GM21825 (cell line): ENCODE measurements at regions not wholly inside any gene's neighbourhood (a gene's known extent, or its start where the extent isn't known, plus 50 kb on each side); places are given as distances from the start of the nearest gene placed in this dataset.
"Not testable (repeated sequence)": the region's sequence is repeated elsewhere in the genome, so short reads cannot be mapped to it uniquely, and the experiment has no call there.

Experiments used
- ATAC-seq: cut with Tn5 transposase; IDR thresholded peaks from one replicate; pipeline ENCODE4 v1.9.1; 2021; ENCODE audit warnings: mild to moderate bottlenecking, moderate library complexity; ENCODE audit not compliant: unreplicated experiment

DNA sequence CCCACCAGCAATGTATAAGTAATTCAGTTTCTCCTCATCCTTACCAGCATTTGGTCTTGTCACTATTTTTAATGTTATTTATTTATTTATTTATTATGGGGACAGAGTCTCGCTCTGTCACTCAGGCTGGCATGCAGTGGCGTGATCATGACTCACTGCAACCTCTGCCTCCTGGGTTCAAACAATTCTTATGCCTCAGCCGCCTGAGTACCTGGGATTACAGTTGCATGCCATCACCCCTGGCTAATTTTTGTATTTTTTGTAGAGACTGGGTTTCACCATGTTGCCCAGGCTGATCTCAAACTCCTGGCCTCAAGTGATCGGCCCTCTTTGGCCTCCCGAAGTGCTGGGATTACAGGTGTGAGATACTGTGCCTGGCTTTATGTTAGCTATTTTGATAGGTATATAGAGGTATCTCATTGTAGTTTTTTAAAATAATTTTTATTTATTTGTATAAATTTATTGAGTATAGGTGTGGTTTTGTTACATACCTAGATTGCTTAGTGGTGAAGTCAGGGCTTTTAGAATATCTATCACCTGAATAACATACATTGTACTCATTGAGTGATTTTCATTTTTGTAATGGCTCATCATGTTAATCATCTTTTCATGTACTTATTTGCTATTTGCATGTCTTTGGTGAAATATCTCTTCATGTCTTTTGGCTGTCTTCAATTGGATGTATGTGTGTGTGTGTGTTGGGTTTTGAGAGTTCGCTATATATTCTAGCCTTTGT is 53.3 kb downstream of the TANC2 start:
- no peak for ATAC-seq

DNA sequence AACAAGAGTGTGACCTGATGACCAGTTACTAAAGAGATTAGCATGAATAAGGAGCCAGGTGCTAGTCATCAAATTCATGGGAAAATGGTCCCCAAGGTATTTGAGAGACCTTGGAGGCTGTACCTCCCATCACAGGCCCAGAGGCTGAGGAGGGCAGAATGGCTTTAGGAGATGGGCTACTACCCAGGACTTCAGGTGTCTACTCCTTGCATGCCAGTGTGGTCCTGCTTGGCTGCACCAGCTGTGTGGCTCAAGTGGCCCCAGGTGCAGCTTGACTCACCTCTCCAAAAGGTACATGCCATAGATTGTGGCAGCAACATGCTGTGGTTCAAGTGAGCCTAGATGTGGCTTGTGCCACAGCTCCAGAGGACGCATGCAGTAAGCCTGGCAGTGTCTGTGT is 56.5 kb downstream of the TANC2 start:
- no peak for ATAC-seq

GRCh38 chr17:63023049-63023448 is 57.0 kb downstream of the TANC2 start:
- ATAC-seq, result no peak

DNA sequence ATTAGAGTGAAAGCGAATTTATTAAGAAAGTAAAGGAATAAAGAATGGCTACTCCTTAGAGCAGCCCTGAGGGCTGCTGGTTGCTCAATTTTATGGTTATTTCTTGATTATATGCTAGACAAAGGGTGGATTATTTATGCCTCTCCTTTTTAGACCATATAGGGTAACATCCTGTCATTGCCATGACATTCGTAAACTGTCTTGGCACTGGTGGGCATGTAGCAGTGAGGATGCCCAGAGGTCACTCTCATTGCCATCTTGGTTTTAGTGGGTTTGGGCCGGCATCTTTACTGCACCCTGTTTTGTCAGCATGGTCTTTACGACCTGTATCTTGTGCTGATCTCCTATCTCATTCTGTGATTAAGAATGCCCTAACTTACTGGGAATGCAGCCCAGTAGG is 58.2 kb downstream of the TANC2 start:
- no peak for ATAC-seq

DNA sequence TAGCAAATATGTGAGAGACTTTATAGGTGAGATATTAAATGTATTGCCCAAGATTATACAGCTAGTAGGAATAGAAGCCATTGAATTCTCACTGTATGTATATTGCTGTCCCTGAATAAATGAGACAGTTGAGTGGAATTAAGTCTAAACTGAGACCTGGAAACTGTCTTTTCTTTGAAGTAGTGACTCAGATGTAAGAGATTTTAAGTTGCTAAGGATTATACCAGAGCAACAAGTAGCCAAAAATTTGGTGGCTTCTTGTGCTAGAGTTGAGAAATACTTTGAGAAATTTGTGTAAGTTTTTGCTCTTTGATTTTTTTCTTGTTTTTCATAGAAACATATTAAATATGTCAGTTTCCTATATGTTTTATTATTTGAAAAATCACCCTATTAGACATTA is 58.7 kb downstream of the TANC2 start:
- no peak for ATAC-seq

- not testable (repeated sequence) for ATAC-seq
These were observed 59.6 kb downstream of the TANC2 start for GRCh38 chr17:63025637-63026036.

DNA sequence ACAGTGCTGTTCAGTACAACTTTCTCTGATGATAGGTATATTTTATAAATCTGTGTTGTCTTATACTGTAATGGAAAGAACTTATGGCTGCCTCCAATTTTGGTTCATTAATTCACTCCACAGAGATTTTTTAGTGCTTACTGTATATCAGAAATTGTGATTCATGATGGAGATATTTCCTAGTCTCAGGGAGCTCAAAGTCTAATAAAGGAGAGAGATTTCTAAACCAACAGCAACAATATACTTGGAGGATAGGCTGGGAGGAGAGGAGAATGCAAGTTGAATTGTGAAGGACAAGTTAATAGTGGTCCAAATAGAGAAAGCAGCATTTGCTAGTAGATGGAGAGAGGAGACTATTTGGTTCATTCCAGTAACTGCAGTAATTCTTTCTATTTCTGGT is 63.5 kb downstream of the TANC2 start:
- ATAC-seq, result no peak

GRCh38 chr17:63032142-63032541 is 66.1 kb downstream of the TANC2 start:
- ATAC-seq, result no peak

DNA sequence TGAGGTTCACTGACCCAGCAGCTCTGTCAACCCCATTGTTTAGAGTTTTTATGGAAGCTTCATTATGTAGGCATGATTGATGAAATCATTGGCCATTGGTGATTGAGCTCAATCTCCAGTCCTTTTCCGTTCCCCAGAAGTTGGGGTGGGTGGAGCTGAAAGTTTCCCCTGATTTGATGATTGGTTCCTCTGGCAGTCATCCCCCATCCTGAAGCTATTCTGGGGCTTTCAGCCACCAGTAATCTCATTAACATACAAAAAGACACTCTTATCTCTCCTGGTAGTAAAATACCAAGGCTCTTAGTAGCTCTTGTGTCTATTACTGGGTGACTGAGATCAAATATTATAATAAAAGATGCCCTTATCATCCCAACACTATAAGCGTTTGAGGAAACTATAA is 67.1 kb downstream of the TANC2 start:
- ATAC-seq, result no peak

GRCh38 chr17:63035271-63035670 is 69.2 kb downstream of the TANC2 start:
- ATAC-seq, result no peak

- ATAC-seq, result no peak
These were observed 69.7 kb downstream of the TANC2 start for GRCh38 chr17:63035695-63036094.

DNA sequence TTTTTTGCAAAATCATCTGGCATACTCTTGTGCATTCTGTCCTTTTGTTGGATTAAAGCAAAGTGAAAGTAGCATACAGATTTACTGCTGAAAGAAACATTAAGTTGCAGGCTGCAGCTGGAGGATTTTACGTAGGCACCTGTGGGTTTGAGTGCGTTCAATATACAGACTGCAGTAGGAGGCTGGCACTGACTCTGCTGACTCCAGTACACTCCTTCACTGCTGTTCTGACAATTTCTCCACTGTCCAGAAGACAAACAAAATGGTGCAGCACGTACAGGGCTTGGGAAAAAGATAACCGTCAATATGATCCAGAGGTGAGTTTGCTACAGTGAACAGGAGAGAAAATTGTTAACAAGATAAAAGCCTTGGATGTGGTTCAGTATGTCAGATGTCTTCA is 73.3 kb downstream of the TANC2 start:
- ATAC-seq, result no peak

GRCh38 chr17:63039899-63040602 is 74.0 kb downstream of the TANC2 start:
- ATAC-seq, result no peak

DNA sequence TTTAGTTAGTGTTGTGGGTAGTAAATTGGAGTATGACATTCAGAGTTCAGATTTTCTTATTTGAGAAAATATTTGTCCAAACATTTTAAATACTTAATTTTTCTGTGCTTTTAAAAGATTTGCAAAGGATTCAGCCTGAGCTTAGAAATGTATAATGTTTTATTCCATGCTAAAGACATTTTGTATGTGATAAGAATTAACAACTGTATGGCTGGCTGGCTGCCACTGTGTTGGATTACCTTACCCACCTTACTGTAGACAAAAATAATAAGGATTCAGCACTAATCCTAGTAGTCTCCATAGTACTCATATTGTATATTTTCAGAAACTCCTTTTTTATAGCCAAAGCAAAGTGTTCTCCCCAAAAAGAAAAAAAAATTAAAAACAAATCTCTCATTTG is 74.8 kb downstream of the TANC2 start:
- ATAC-seq, result no peak

GRCh38 chr17:63041251-63041650 is 75.2 kb downstream of the TANC2 start:
- no peak for ATAC-seq

DNA sequence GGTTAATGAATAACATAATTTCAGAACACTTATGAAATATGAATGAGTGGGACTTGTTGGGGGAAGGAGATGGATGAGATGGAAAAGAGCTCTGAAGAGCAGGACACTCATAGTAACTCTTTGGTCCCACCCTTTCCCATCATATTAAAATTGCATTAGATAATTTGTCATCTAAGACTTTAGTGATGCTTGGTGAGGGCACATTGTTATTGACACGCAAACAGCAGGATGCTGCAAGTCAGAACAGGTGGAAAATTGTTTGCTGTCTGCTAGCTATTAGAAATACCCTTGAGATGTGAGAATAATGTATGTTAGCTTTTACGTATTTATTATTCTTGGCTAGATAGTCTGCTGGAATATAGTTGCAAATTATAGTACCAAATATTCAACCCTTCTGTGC is 75.7 kb downstream of the TANC2 start:
- no peak for ATAC-seq

- no peak for ATAC-seq
These were observed 76.3 kb downstream of the TANC2 start for GRCh38 chr17:63042256-63042812.

DNA sequence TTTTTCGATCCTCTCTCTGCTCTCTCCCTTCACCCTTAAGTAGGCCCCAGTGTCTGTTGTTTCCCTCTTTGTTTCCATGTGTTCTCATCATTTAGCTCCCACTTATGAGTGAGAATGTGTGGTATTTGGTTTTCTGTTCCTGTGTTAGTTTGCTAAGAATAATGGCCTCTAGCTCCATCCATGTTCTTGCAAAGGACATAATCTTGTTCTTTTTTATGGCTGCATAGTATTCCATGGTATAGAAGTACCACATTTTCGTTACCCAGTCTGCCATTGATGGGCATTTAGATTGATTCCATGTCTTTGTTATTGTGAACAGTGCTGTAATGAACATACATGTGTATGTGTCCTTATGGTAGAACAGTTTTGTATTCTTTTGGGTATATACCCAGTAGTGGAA is 91.5 kb downstream of the TANC2 start:
- not testable (repeated sequence) for ATAC-seq

DNA sequence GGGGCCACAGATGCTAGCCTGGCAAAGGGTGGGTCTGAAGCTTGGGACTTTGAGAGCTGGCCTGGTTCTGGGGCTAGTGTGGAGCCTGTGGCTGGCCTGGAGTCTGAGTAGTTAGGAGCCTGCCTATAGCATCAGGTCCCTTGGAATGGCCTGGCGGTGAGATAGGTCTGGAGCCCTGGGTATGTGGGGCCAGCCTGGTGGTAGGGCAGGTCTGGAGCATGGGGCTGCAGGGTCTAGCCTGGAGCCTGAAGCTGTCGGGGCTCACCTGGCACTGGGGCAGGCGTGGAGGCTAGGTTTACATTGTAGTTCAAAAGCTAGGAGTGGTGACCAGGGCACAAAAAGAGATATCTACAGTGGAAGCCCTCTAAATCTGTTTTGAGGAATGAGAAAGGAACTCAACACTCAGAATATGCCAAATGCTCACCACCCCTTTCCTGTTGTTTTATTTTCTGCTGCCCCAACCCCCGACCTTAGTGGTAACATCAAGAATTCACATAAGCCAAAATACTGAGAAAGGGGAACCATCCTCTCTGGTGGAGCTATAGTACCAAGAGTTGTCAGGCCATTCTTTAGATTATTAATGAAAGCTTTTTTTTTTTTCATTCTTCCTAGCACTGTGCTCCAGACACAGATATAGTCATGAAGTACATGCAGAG is 100.3 kb downstream of the TANC2 start:
- ATAC-seq, result no peak

DNA sequence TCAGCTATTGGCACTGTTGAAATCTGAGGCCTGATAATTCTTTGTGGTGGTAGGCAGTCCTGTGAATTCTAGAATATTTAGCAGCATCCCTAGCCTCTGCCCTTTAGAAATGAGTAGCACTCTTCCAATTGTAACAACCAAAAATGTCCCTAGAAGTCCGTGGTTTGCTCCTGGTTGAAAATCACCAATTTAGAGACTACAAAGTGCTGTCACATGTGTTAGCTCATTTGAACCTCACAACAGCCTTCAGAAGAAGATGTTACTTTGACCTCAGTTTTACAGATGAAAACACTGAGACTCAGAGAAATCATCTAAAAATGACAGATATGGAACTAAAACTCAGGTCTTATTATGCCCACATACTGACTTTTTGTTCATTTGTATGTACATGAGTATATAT is 103.2 kb downstream of the TANC2 start:
- no peak for ATAC-seq

GRCh38 chr17:63070031-63070430 is 104.0 kb downstream of the TANC2 start:
- no peak for ATAC-seq

- ATAC-seq, result no peak
These were observed 105.8 kb downstream of the TANC2 start for GRCh38 chr17:63071797-63072196.
